VCaP (cell line): ENCODE measurements at regions not wholly inside any gene's neighbourhood (a gene's known extent, or its start where the extent isn't known, plus 50 kb on each side); places are given as distances from the start of the nearest gene placed in this dataset.

Experiments used
- H3K27ac ChIP-seq: fragments of 450-650 bp; 2 replicates; pipeline ENCODE4 v1.5.1; 2017
- CTCF ChIP-seq: fragments of 450-650 bp; conservative IDR thresholded peaks from 2 replicates; pipeline ENCODE4 v1.5.1; 2017; ENCODE audit warnings: mild to moderate bottlenecking, moderate library complexity

GRCh38 chr16:13638218-13638617 is 281.7 kb upstream of the ERCC4 start:
- H3K27ac ChIP-seq: no peak overlapping the region
- no peak for TF ChIP-seq CTCF

- H3K27ac ChIP-seq: no peak overlapping the region
- TF ChIP-seq CTCF: no peak
Observed at GRCh38 chr16:13643412-13643811, 276.5 kb upstream of the ERCC4 start.

- no peak overlapping the region for H3K27ac ChIP-seq
- no peak for TF ChIP-seq CTCF
Observed at GRCh38 chr16:13645601-13646245, 274.2 kb upstream of the ERCC4 start.

GRCh38 chr16:13660807-13661206 is 259.1 kb upstream of the ERCC4 start:
- no peak overlapping the region for H3K27ac ChIP-seq
- no peak for TF ChIP-seq CTCF

- no peak overlapping the region for H3K27ac ChIP-seq
Observed at GRCh38 chr16:13665876-13666275, 254.1 kb upstream of the ERCC4 start.

GRCh38 chr16:13672196-13672595 is 247.8 kb upstream of the ERCC4 start:
- TF ChIP-seq CTCF: no peak
- no peak overlapping the region for H3K27ac ChIP-seq

More at GRCh38 chr16:13665876-13666275, 254.1 kb upstream of the ERCC4 start:
- no peak for TF ChIP-seq CTCF

- TF ChIP-seq CTCF: no peak
- no peak overlapping the region for H3K27ac ChIP-seq
Observed at GRCh38 chr16:13680021-13680889, 239.7 kb upstream of the ERCC4 start.
